HCT116 (cell line): ENCODE measurements at regions not wholly inside any gene's neighbourhood (a gene's known extent, or its start where the extent isn't known, plus 50 kb on each side); places are given as distances from the start of the nearest gene placed in this dataset.

ENCODE experiments used
- ATAC-seq: fragments of 200-7000 bp; cut with Tn5 transposase; 2 replicates; pipeline ENCODE4 v1.9.1; 2020; ENCODE audit warnings: mild to moderate bottlenecking, moderate library complexity
- BruUV-seq: library from RNA; stranded (reverse); fragments of 400-500 nt; replicated peaks from 2 replicates; lab custom pipeline; 2021; lab: Mats Ljungman, UMichigan
- CTCF ChIA-PET: fragments of 300-600 bp; sonication (Branson Sonifier 250); formaldehyde crosslinking; loops from one replicate; lab custom pipeline; 2021; ENCODE audit warnings: antibody characterized with exemption; lab: Charles Lee
- POLR2A ChIA-PET: fragments of 300-600, 350-600 bp; sonication (Branson Sonifier 250); formaldehyde crosslinking; loops from one replicate; lab custom pipeline; 2021; ENCODE audit warnings: antibody characterized with exemption; lab: Charles Lee
- RAD21 ChIA-PET, 2 experiments: fragments of 300-600 bp; sonication (Branson Sonifier 250); formaldehyde crosslinking; loops; one replicate each; lab custom pipeline; 2023; ENCODE audit warnings: low total read pairs in 2 of 2; ENCODE audit not compliant: uncharacterized antibody in 2 of 2, unreplicated experiment in 2 of 2, low non-redundant PET in 1 of 2; lab: Charles Lee
- DNase-seq: peaks from one replicate; pipeline ENCODE4 v3.0.0-alpha.2; 2010; ENCODE audit warnings: low read depth, low spot score
- H2AFZ ChIP-seq: fragments of 200-600 bp; shearing (Covaris generic), sonication (generic); 2 replicates; pipeline ENCODE4 v1.6.1; 2017; ENCODE audit warnings: low read depth, mixed run types, mixed read lengths, antibody characterized with exemption, low read length; ENCODE audit not compliant: poor library complexity, severe bottlenecking
- H3K27ac ChIP-seq: 2 replicates; pipeline ENCODE4 v1.5.1; 2012; ENCODE audit warnings: low read depth, low read length
- H3K27me3 ChIP-seq: fragments of 200-600 bp; sonication (generic); 2 replicates; pipeline ENCODE4 v1.6.1; 2016; ENCODE audit warnings: mixed run types, low read length, mixed read lengths; ENCODE audit not compliant: insufficient read depth
- H3K36me3 ChIP-seq, 2 experiments: fragments of 200-500 bp in 1 of 2; fragments of 200-600 bp in 1 of 2; sonication (Bioruptor generic) in 1 of 2; sonication (generic) in 1 of 2; 2 replicates each; pipeline versions ENCODE4 v1.5.1 to v1.6.1; 2014 to 2016; ENCODE audit warnings: low read length in 2 of 2, inconsistent platforms in 1 of 2, mixed read lengths in 1 of 2, mixed run types in 1 of 2; ENCODE audit not compliant: insufficient read depth in 2 of 2, control insufficient read depth in 1 of 2
- H3K4me1 ChIP-seq, 2 experiments: fragments of 200-600 bp in 1 of 2; sonication (generic) in 1 of 2; 2 replicates each; pipeline versions ENCODE4 v1.5.1 to v1.6.1; 2012 to 2017; ENCODE audit warnings: low read length in 2 of 2, inconsistent platforms in 1 of 2, mild to moderate bottlenecking in 1 of 2, mixed read lengths in 1 of 2, mixed run types in 1 of 2, moderate library complexity in 1 of 2; ENCODE audit not compliant: insufficient read depth in 2 of 2, control insufficient read depth in 1 of 2
- H3K4me2 ChIP-seq: fragments of 200-600 bp; sonication (generic); 2 replicates; pipeline ENCODE4 v1.6.1; 2017; ENCODE audit warnings: mixed run types, low read length, mixed read lengths
- H3K4me3 ChIP-seq, 2 experiments: fragments of 200-600 bp in 1 of 2; sonication (generic) in 1 of 2; replicated peaks in 1 of 2; 2 replicates each; pipeline ENCODE4 v1.5.1; 2011 to 2016; ENCODE audit warnings: low read length in 2 of 2, control low read depth in 1 of 2, low read depth in 1 of 2, mild to moderate bottlenecking in 1 of 2, mixed read lengths in 1 of 2, mixed run types in 1 of 2
- H3K79me2 ChIP-seq: fragments of 200-600 bp; sonication (generic); 2 replicates; pipeline ENCODE4 v1.6.1; 2017; ENCODE audit warnings: mild to moderate bottlenecking, mixed run types, low read length, moderate library complexity, mixed read lengths; ENCODE audit not compliant: insufficient read depth
- H3K9ac ChIP-seq: fragments of 200-600 bp; sonication (generic); 2 replicates; pipeline ENCODE4 v1.6.1; 2016; ENCODE audit warnings: low read length, mixed read lengths
- H3K9me2 ChIP-seq: fragments of 200-600 bp; sonication (generic), shearing (Covaris generic); 2 replicates; pipeline ENCODE4 v1.6.1; 2017; ENCODE audit warnings: mixed run types, mild to moderate bottlenecking, moderate library complexity; ENCODE audit not compliant: insufficient read depth
- H3K9me3 ChIP-seq, 2 experiments: fragments of 200-500 bp in 1 of 2; fragments of 200-600 bp in 1 of 2; sonication (Bioruptor generic) in 1 of 2; sonication (generic) in 1 of 2; 2 replicates each; pipeline ENCODE4 v1.6.1; 2014 to 2017; ENCODE audit warnings: low read length in 2 of 2, mixed read lengths in 2 of 2, inconsistent platforms in 1 of 2, low read depth in 1 of 2, mild to moderate bottlenecking in 1 of 2, mixed run types in 1 of 2, moderate library complexity in 1 of 2; ENCODE audit not compliant: control insufficient read depth in 1 of 2, insufficient read depth in 1 of 2
- H4K20me1 ChIP-seq: fragments of 200-600 bp; sonication (generic), shearing (Covaris generic); 2 replicates; pipeline ENCODE4 v1.6.1; 2017; ENCODE audit warnings: mixed run types, mild to moderate bottlenecking, moderate library complexity; ENCODE audit not compliant: insufficient read depth
- CBX3 ChIP-seq: IDR thresholded peaks from 2 replicates; pipeline ENCODE4 v1.6.1; 2012; ENCODE audit warnings: low read depth
- CEBPB ChIP-seq: IDR thresholded peaks from 2 replicates; pipeline ENCODE4 v1.6.1; 2012; ENCODE audit warnings: low read depth
- EGR1 ChIP-seq: IDR thresholded peaks from 2 replicates; pipeline ENCODE4 v1.6.1; 2012; ENCODE audit warnings: low read depth
- EZH2 ChIP-seq: fragments of 200-600 bp; sonication (generic); IDR thresholded peaks from 2 replicates; pipeline ENCODE4 v1.6.1; 2017; ENCODE audit warnings: antibody characterized with exemption, mixed run types
- EZH2phosphoT487 ChIP-seq: fragments of 200-600 bp; IDR thresholded peaks from 2 replicates; pipeline ENCODE4 v1.6.1; 2018; ENCODE audit warnings: antibody characterized with exemption, borderline replicate concordance
- MAX ChIP-seq: IDR thresholded peaks from 2 replicates; pipeline ENCODE4 v1.6.1; 2012
- POLR2A ChIP-seq: IDR thresholded peaks from 2 replicates; pipeline ENCODE4 v1.7.0; 2011; ENCODE audit warnings: borderline replicate concordance; ENCODE audit not compliant: insufficient read depth, insufficient read length; ENCODE audit errors: extremely low read depth
- POLR2AphosphoS5 ChIP-seq: IDR thresholded peaks from 2 replicates; pipeline ENCODE4 v1.6.1; 2011; ENCODE audit warnings: mild to moderate bottlenecking, low read depth, low read length, moderate library complexity
- RAD21 ChIP-seq: IDR thresholded peaks from 2 replicates; pipeline ENCODE4 v1.6.1; 2012; ENCODE audit warnings: low read depth, mild to moderate bottlenecking
- REST ChIP-seq: IDR thresholded peaks from 2 replicates; pipeline ENCODE4 v1.6.1; 2012; ENCODE audit warnings: low read depth
- SIN3A ChIP-seq: IDR thresholded peaks from 2 replicates; pipeline ENCODE4 v1.6.1; 2012; ENCODE audit warnings: low read depth
- SP1 ChIP-seq: IDR thresholded peaks from 2 replicates; pipeline ENCODE4 v1.6.1; 2012; ENCODE audit warnings: low read depth
- SRF ChIP-seq: IDR thresholded peaks from 2 replicates; pipeline ENCODE4 v1.6.1; 2012; ENCODE audit warnings: low read depth
- YY1 ChIP-seq: IDR thresholded peaks from 2 replicates; pipeline ENCODE4 v1.6.1; 2011; ENCODE audit warnings: low read length, low read depth, moderate library complexity, mild to moderate bottlenecking; ENCODE audit not compliant: insufficient replicate concordance; ENCODE audit errors: extremely low read depth
- ZFX ChIP-seq: fragments of 450-650 bp; IDR thresholded peaks from 2 replicates; pipeline ENCODE4 v1.6.1; 2017
- ZNF274 ChIP-seq: fragments of 200-500 bp; sonication (Bioruptor generic); IDR thresholded peaks from 2 replicates; pipeline ENCODE4 v1.6.1; 2014; ENCODE audit warnings: mild to moderate bottlenecking, low read depth, low read length, inconsistent platforms
- intact Hi-C: fragments of 100-400 bp; cut with micrococcal nuclease; formaldehyde crosslinking; loops from 2 replicates; pipeline ENCODE4 v1.10.0; 2022
- TF ChIP-seq, protein P1 (sequence below): IDR thresholded peaks from 2 replicates; pipeline ENCODE4 v1.6.1; 2012

DNA sequence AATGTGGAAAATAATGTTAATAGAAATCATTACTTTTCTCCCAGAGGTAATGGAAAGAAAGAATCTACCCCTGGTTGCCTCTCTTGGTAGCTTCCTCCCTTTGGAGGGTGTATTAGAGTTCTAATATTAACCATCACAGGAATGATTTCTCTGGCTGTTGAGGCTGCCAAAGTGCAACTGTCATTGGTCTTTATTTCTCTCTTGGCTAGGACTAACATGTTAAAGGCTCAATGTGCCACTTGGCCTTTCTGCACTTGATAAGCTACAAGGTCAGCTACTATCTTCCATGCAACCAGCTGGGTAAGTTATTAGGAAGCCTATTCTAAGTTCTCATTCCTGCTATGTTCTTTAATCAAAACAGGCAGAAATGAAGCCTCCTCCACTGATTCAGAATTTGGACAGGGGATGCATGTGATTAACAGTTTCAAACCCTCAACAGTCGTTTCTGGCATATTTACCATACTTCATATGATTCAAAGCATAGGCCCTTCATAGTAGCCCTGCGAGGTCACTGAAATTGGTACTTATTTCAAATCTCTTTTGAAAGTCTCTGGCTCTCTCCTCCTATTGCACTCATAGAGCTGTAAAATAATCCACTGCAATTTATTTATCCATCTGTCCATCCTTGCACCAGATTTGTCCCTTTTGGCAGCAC lies 645.0 kb downstream of the SORCS1 start (continued):
- TF ChIP-seq SP1 (no peak), CEBPB (no peak), SIN3A (no peak), SRF (no peak), EGR1 (no peak), RAD21 (no peak)

DNA sequence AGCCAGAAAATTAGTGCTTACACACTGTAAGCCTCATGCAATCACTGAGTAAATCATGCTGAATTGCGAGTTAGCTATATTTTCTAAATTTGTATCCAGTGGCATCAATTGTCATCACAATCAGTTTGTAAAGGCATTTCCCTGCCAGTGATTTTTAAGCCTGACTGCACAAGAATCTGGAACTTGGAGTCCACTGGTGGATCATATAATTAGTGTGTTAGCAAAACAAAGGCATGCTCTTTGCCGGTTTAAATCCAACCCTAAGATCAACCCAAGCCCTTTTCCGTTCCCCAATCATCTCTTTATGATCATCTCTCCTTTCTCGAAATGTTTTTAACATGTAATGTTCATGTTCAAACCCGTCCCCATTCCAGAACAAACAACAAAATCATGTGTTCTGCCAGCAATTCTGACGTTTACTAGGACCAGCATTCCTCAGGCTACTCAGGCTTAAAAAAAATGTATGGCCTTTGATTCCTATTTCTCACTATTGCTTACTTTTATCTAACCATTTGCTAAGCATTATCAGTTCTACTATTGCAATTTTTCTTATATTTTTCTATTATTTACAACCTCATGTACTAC lies 649.2 kb downstream of the SORCS1 start:
- no peak overlapping the region for H3K4me2 ChIP-seq
- no peak overlapping the region for H3K27ac ChIP-seq
- DNase-seq = no peak
- POLR2A ChIA-PET = no interaction called here
- H3K4me3 ChIP-seq = no peak overlapping the region
- intact Hi-C loops = no loop called here
- TF ChIP-seq SP1 = no peak
- no peak for TF ChIP-seq EZH2phosphoT487
- TF ChIP-seq, protein P1, sequence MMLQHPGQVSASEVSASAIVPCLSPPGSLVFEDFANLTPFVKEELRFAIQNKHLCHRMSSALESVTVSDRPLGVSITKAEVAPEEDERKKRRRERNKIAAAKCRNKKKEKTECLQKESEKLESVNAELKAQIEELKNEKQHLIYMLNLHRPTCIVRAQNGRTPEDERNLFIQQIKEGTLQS = no peak
- ATAC-seq = no peak
- H3K27me3 ChIP-seq = no peaks in the 10 kb centered on the region
- H3K36me3 ChIP-seq = no peaks in the 10 kb centered on the region
- no peak overlapping the region for H3K9ac ChIP-seq
- CTCF ChIA-PET = no interaction called here
- no peak overlapping the region for H2AFZ ChIP-seq
- no peaks in the 10 kb centered on the region for H3K79me2 ChIP-seq
- no peaks in the 10 kb centered on the region for H4K20me1 ChIP-seq
- peaks cover 8 to 14% of the 10 kb centered on the region in 2 experiments for H3K9me3 ChIP-seq
- RAD21 ChIA-PET = no interaction called here
- BruUV-seq = no TSS peak
- no peaks in the 10 kb centered on the region for H3K9me2 ChIP-seq
- no peaks in the 10 kb centered on the region for H3K4me1 ChIP-seq

DNA sequence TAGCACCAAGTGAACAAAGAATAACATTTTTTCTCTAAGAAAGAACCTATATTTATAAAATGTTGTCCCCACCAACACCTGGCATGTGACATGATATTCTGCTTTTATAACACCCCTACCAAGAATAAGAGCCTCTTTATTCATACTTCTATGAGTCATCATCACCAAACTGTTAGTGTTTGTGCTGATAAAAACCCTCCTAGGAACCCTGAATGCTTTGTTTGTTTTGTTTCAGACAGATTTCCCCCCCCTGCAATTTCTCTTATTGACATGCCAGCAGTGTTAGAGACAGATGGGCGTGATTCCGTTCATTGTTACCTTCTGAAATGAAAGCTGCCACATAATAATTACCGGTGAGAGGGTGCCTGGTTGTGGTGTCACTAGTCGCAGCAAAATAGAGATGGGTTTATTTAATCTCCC lies 651.1 kb downstream of the SORCS1 start:
- H2AFZ ChIP-seq = no peak overlapping the region
- RAD21 ChIA-PET = no interaction called here
- no peak overlapping the region for H3K4me3 ChIP-seq
- H3K9ac ChIP-seq = no peak overlapping the region
- H4K20me1 ChIP-seq = no peaks in the 10 kb centered on the region
- H3K27me3 ChIP-seq = no peaks in the 10 kb centered on the region
- H3K36me3 ChIP-seq = no peaks in the 10 kb centered on the region
- intact Hi-C loops = no loop called here
- H3K27ac ChIP-seq = no peak overlapping the region
- POLR2A ChIA-PET = no interaction called here
- no peak for DNase-seq
- H3K4me2 ChIP-seq = no peak overlapping the region
- CTCF ChIA-PET = no interaction called here
- H3K9me2 ChIP-seq = no peaks in the 10 kb centered on the region
- no peak for ATAC-seq
- BruUV-seq = no TSS peak
- no peaks in the 10 kb centered on the region for H3K79me2 ChIP-seq
- no peaks in the 10 kb centered on the region for H3K4me1 ChIP-seq
- peaks cover 0 to 3% of the 10 kb centered on the region in 2 experiments for H3K9me3 ChIP-seq
- no peak for TF ChIP-seq MAX
- no peak for TF ChIP-seq POLR2AphosphoS5
- no peak for TF ChIP-seq YY1
- no peak for TF ChIP-seq REST
- no peak for TF ChIP-seq ZFX
- TF ChIP-seq EZH2 = no peak
- TF ChIP-seq EZH2phosphoT487 = no peak
- TF ChIP-seq ZNF274 = no peak
- TF ChIP-seq CBX3 = no peak
- TF ChIP-seq POLR2A = no peak
